ENCODE measurements at regions not wholly inside any gene's neighbourhood (a gene's known extent, or its start where the extent isn't known, plus 50 kb on each side); places are given as distances from the start of the nearest gene placed in this dataset.

DNA sequence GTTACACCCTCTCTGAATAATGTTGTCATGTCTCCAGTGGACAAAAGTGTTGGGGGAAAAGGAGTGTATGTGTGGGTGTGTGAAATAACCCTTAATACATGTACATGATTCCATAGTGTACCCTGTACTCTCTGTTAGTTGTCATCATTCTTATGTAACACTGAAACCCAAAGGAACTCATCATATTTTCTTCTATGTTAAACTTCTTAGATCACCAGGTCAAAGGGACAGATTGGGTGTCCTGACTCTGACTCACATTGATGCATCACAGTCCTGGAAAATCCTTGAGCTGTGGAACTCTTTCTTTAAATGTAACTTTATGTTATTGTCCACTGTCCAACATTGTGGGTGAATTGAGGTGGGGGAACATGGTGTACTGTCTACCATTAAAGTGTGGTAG is 350.5 kb downstream of the DHX35 start:
- no peaks in the 10 kb centered on the region for H3K9me3 ChIP-seq
- intact Hi-C loops (cut with DNase I) = no loop called here
- no peak overlapping the region for H3K27ac ChIP-seq
- H3K36me3 ChIP-seq = no peaks in the 10 kb centered on the region
- no peak for DNase-seq
- no peaks in the 10 kb centered on the region for H3K27me3 ChIP-seq
- no peak overlapping the region for H3K4me3 ChIP-seq
- TF ChIP-seq, protein P1, sequence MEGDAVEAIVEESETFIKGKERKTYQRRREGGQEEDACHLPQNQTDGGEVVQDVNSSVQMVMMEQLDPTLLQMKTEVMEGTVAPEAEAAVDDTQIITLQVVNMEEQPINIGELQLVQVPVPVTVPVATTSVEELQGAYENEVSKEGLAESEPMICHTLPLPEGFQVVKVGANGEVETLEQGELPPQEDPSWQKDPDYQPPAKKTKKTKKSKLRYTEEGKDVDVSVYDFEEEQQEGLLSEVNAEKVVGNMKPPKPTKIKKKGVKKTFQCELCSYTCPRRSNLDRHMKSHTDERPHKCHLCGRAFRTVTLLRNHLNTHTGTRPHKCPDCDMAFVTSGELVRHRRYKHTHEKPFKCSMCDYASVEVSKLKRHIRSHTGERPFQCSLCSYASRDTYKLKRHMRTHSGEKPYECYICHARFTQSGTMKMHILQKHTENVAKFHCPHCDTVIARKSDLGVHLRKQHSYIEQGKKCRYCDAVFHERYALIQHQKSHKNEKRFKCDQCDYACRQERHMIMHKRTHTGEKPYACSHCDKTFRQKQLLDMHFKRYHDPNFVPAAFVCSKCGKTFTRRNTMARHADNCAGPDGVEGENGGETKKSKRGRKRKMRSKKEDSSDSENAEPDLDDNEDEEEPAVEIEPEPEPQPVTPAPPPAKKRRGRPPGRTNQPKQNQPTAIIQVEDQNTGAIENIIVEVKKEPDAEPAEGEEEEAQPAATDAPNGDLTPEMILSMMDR (IDR thresholded peaks at IDR 0.05) = no peak
- TF ChIP-seq POLR2A (IDR thresholded peaks at IDR 0.05) = no peak
- TF ChIP-seq EP300 (IDR thresholded peaks at IDR 0.05) = no peak
- no peaks in the 10 kb centered on the region for H3K4me1 ChIP-seq (ENCODE audit: insufficient read depth)

DNA sequence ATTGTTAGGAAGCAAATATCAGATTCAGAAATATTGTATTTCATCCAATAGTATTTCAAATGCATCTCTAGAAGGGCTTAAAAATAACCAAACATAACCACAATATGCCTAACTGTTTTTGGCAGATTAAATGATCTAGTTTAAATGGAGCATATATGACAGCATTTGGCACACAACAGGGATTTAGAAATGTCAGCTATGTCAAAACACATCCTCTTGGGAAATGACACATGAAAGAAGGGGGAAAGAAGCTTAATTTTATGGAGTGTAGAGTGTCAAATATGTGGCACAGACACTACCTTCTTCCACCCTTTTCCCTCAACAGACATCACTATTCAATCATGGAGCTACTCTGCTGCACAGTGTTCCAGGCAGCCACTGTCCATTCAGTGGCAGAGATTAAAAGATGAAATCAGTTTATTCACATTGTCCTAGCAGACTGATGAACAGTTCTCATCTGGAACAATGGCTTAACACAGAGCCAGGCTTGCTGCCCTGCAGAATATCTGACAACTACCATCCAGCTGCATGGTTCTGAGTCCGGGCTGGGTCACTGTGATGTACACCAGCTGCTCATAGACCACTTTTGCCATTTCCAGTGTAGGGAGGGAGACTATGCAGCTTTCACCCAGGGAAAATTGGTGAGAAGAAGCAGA is 349.8 kb downstream of the DHX35 start:
- no peaks in the 10 kb centered on the region for H3K4me1 ChIP-seq (ENCODE audit: insufficient read depth)
- TF ChIP-seq POLR2A (IDR thresholded peaks at IDR 0.05) = no peak
- TF ChIP-seq, protein P1 (IDR thresholded peaks at IDR 0.05) = no peak
- TF ChIP-seq EP300 (IDR thresholded peaks at IDR 0.05) = no peak
- H3K4me3 ChIP-seq = no peak overlapping the region
- H3K27ac ChIP-seq = no peak overlapping the region
- DNase-seq = no peak
- intact Hi-C loops (cut with DNase I) = no loop called here
- 61 to 68% (median 65%) methylated on average over 1 of the region's 1 CpG for WGBS, 3 donors
- no peaks in the 10 kb centered on the region for H3K36me3 ChIP-seq
- H3K27me3 ChIP-seq = no peaks in the 10 kb centered on the region
- H3K9me3 ChIP-seq = no peaks in the 10 kb centered on the region

DNA sequence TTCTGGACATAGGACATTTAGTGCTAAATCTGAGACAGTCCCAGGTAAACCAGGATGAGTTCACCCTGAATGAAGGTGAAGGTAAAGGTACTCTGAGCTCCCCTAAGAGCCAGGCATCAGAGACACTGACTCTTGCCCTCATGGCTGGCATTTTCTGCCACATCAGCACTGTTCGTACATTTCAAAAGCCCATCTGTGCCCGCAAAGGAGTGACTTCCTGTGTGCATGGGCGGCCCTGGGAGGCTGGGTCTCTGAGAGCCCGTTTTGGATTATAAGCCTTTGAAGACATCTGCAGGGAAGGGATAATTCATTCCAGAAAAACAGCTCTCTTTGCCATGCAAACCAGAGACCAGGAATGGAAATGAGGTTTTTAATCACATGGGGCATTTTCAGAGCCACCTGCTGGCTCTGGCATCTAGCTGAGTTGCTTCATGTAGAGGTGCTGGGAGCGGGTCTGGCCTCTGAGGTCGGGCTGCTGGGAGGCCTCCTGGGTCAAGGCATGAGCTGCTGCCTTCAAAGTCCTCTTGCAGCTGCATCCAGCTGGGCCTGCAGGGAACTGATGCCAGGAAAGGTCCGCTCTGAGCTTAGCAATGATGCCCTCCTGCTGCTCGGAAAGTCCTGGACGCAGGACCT is 348.3 kb downstream of the DHX35 start:
- H3K27me3 ChIP-seq = no peaks in the 10 kb centered on the region
- no peak for TF ChIP-seq EP300 (IDR thresholded peaks at IDR 0.05)
- TF ChIP-seq POLR2A (IDR thresholded peaks at IDR 0.05) = no peak
- TF ChIP-seq, protein P1 (IDR thresholded peaks at IDR 0.05) = no peak
- 18 to 36% (median 22%) methylated on average over 9 of the region's 9 CpGs for WGBS, 3 donors
- no peaks in the 10 kb centered on the region for H3K36me3 ChIP-seq
- no peaks in the 10 kb centered on the region for H3K4me1 ChIP-seq (ENCODE audit: insufficient read depth)
- no peak overlapping the region for H3K4me3 ChIP-seq
- H3K27ac ChIP-seq = no peak overlapping the region
- no peak for DNase-seq
- intact Hi-C loops (cut with DNase I) = no loop called here
- no peaks in the 10 kb centered on the region for H3K9me3 ChIP-seq

DNA sequence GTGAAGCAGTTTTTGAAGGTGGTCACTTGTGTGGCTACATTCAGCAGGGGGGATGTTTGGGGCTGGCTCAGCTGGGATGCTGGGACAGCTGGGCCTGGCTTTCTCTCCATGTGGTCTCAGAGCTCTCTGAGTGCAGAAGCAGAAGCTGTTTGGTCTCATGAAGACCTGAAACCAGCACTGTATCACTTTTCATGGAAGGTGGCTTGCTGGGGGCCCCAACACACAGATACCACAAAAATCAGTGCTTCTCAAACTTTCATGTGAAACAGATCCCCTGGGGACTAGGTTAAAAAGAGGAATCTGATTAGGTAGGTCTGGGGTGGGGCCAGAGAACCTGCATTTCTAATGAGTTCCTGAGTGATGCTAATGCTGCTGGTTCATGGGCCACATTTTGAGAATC is 347.3 kb downstream of the DHX35 start:
- no peaks in the 10 kb centered on the region for H3K27me3 ChIP-seq
- TF ChIP-seq EP300 (IDR thresholded peaks at IDR 0.05) (no peak), POLR2A (IDR thresholded peaks at IDR 0.05) (no peak)
- TF ChIP-seq, protein P1 (IDR thresholded peaks at IDR 0.05) = no peak
- intact Hi-C loops (cut with DNase I) = no loop called here
- H3K27ac ChIP-seq = no peak overlapping the region
- H3K36me3 ChIP-seq = no peaks in the 10 kb centered on the region
- H3K4me3 ChIP-seq = no peak overlapping the region
- no peaks in the 10 kb centered on the region for H3K4me1 ChIP-seq (ENCODE audit: insufficient read depth)
- H3K9me3 ChIP-seq = no peaks in the 10 kb centered on the region
- no peak for DNase-seq

Data from ovary (tissue), 7 donors.